Activated CD4-positive, CD25-positive, alpha-beta regulatory T cell treated with anti-CD3 and anti-CD28 coated beads, Interleukin-2, amount 50 U/mL, for 16 hours (primary cell): ENCODE measurements at regions not wholly inside any gene's neighbourhood (a gene's known extent, or its start where the extent isn't known, plus 50 kb on each side); places are given as distances from the start of the nearest gene placed in this dataset.

Experiments used
- DNase-seq: peaks from one replicate; pipeline ENCODE4 v3.0.0-alpha.2; 2020; ENCODE audit warnings: low read depth, low spot score

DNA sequence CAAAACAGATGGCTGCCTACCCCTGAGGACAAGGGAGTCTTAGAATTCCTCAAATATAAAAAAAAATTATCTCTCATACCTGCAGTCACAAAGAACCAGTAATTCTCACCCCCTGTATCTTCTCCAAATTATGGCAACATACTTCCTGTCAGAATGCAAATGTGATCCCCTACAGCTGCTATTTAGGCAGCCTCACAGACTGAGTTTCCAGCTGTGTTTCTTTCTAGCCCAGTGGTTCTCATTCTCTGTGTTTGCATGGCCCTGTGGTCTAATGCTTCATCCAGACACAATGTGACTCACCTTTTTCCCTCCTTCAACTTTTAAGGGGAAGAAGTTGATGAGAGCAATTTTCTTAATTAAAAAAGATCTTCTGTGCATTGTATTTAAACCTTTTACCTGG, 726.3 kb downstream of the TSN start:
- DNase-seq, result no peak

DNA sequence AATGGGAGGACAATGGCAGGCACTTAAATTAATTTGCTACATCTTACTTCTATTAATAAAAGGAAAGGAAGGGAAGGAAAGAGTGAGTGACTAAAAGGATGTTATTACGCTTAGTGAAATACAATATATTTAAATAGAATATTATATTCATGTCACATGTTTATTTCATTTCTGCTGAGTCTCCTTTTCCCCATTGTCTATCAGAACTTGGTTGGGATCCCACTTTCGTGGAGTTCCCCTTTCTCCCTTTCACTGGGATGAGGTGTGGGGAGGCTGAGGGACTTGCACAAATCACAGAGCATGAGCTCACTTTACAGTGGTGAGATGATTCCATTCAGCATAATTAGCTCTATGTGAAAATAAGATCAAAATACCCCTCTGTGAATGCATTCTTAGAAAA, 730.6 kb downstream of the TSN start:
- DNase-seq, result no peak

DNA sequence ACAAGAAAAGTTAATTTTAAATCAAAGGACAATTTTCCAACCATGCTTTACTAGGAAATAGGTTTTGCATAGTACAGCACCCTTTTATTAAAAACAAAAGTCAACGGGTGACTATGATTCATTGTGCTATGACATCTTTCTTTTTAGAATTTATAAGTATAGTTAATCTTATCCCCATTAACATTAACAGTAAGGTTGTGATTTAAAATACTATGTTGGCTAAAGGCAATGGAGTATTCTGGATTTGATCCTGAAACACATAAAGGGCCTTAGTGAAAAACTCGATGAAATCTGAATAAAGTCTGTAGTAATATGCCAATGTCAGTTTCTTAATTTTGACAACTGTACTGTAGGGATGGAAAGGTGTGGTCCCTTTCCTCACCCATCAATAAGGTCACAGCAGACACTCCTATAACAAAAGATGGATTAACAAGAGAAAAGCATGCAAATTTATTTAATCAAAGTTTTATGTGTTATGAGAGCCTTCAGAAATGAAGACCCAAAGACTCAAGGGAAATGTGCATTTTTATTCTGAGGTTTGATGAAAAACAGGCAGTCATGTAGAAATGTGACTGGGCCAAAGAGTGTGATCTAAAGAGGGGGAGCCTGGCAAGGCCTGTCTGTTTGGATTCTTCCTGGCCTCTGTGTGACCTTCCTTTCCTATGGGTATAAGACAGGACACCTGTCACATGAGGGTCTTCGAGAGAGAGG, 731.4 kb downstream of the TSN start:
- DNase-seq, result no peak

DNA sequence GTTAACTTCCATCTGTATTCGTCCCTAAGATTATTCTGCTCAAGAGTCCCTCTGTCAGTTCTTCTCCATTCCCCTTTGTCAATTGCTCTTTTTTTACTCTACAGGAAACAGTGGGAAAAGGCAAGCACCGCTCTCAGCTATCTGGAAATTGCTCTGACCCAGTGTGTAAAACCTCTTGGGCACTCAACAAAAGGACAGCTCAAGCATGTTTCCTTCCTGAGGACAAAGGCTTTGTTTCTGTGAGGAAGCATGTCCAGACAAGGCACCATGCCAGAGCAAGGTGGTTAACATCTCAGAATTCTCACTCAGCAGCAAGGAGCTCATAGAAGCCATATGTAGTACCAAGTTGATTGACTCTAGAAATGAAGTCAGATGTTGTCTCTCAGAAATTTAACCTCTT, 735.6 kb downstream of the TSN start:
- DNase-seq, result no peak

DNA sequence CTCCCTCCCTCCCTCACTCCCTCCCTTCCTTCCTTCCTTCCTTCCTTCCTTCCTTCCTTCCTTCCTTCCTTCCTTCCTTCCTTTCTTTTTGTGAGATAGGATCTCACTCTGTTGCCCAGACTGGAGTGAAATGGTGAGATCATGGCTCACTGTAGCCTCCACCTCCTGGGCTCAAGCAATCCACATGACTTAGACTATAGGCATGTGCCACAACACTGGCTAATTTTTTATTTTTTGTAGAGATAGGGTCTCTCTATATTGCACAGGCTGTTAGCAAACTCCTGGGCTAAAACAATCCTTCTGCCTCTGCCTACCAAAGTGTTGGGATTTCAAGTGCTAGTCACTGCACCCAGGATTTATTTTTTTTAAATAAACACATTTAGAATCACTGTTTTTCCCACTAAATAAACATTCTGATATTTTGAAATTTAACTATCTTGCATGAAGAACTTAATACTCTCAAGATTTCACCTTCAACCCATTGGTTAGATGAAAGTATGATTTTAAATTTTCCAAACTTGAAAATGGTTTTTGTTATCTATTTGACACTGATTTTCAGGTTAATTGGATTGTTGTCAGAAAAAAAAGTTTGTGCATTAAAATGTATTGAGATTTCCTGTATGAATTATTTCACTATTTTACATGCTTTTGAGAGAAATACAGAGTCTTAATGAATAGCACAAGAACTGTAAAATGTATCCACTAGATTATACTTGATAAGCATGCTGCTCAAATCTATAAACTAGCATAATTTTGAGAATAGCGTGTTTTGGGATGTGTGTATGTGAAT, 745.1 kb downstream of the TSN start:
- no peak for DNase-seq

DNA sequence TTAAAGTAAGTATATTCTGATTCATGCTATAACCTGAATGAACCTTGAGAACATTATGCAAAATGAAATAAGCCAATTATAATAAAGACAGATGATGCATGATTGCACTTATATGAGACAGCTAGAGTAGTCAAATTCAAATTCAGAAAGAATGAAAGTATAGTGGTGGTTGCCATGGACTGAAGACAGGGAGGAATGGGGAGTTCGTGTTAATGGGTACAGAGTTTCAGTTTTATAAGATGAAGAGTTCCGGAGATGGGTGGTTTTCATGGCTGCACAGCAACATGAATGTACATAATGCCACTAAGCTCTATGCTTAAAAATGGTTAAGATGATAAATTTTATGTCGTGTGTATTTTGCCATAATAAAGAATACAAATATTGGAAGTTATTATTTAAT, 751.2 kb downstream of the TSN start:
- no peak for DNase-seq

DNA sequence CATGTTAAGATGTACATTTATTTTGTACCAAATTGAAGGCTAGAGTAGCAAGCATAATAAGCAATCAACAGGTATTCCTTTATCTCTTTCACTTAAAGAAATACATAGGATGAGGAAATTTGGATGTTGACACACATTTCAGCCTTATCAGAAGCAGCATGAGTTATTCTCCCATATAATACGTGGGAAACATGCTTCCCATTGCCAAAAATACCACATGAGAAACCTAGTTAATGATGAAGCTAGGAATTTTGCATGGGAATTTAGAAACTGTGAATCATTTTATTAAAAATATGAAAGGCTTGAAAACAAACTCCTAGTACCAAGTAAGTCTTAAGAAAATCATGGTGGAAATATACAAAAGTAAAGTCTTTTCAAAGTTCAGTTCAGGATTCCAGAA, 751.8 kb downstream of the TSN start:
- no peak for DNase-seq

DNA sequence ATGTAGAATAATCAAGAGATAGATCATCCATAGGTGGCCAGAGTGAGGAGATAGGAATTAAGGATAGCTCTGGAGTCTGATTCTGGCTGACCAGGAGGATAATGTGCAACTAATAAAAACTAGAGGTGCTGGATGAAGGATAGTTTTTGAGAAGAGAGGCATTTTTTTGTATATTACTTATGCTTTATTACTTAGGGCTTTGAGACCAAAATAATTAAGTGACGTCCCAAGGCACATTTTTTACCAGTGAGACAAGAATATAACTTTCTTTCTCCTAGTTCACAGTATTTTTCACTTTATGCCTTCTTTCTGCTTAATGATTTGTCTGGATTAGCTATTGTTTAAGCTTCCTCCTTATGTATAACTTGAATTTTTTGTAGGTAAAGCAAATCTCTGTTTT, 756.6 kb downstream of the TSN start:
- DNase-seq, result no peak

DNA sequence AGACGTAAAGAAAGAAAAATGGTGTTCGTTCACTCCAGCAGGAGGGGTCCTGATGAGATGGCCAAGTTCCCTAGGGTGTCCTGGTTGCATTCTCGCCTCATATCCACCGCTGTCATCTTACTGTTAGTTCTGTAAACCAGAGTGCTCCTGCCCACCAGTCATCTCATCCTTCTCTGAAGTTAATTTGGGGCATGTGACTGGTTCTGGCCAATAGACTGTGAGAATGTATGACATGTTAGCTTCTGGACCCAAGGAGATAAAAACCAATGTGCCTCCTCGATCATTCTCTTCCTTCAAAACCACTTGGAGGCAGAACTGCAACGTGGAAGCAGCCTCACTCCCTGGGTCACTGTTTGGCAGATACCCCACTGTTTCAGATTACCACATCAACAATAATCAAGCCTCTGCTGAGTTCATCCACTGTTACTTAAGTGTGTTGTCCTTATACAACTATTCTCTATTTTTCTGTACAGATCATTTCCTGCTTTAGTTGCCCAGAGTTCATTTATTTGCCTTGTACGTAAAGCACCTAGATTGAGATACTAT, 759.1 kb downstream of the TSN start:
- DNase-seq, result no peak

DNA sequence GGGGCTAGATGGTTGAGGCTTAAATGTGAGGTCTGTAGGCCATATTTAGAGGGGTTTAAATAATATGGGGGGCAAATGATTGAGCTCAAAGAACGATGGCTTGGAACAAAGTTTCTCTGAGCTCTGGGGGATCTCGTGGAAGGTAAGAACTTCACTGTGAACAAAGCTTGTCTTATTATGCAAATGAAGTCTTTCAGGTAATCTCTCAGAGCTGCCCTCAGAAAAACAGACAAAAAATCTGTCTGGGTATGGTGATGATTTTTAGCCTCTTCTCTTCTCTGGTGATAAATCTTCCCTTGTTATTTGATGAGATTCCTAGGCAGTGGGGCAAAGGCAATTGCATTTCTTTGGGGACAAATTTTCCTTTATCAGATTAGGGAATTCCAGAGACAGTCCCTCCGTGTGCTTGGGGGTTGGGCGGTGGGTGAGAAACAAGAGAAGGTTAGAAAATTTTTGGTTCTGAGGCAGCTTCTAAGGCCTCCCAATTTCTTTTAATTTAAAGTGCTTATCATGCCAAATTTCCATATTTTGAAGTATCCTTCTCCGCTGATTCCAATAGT, 760.4 kb downstream of the TSN start:
- no peak for DNase-seq

DNA sequence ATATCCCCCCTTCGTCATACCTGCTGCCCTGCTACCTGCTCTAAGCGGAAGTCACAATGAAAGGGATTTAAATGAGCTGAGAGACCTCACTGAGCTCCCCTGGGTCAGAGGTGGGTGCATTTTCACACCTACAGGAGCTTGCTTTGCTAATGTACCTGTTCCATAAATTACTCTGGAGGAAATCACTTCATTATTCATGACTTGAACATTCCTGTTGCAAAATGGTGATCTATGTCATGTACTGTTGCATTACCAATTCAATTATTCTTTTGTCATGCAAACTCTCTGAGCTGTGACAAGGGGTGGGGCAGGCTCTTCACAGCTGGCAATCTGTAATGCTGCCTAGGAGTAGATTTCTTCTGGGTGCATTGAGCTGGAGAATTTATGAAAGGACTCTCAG, 761.3 kb downstream of the TSN start:
- no peak for DNase-seq

DNA sequence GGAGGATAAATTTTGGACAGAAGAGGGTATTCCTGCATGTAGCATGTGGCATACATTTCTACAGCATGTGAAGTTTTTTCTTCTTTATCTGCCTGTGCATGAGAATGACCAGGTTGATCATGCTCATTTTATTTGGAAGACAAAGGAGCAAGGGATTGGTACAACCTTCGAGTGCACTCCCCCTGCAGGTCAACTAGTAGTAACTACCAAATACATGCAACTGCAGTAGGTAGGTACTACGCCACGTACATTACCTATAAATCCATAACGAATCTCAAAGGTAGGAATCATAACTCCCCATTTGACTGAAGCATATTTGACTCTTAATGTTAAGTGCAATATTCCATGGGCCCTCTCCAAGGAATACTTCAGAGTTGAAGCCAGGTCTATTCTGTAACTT, 763.9 kb downstream of the TSN start:
- no peak for DNase-seq

DNA sequence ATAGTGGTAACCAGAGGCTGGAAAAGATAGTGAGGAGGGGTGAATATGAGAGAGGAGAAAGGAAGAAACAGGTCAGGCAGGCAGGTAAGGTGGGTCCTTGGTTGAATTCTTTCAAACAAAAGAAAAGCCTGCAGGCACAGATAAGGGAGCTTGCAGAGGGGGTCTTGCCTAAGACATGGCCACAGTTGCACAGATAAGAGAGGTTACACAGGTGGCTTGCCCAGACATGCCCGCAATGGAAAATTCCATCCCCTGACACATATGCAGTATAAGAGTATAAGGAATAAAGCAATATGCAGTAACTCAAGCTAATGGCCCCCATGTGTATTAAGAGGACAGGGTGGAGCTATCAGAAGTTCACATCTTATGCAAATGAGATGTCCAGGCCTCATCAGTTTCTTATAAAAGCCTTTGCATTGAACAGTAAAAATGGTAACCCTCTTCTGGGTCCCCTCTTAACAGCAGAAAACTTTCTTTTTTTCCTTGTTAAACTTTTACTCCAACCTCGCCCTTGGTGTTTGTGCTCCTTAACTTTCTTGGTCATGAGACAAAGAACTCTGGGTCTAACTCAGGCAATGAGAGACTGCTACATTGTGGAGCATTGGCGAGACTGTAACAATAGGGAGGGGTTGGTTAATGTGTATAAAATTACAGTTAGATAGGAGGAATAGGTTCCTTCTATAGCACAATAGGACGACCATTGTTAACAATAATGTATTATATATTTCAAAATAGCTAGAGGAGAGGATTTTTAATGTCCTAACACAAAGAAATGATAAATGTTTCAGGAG, 764.6 kb downstream of the TSN start:
- DNase-seq, result no peak

DNA sequence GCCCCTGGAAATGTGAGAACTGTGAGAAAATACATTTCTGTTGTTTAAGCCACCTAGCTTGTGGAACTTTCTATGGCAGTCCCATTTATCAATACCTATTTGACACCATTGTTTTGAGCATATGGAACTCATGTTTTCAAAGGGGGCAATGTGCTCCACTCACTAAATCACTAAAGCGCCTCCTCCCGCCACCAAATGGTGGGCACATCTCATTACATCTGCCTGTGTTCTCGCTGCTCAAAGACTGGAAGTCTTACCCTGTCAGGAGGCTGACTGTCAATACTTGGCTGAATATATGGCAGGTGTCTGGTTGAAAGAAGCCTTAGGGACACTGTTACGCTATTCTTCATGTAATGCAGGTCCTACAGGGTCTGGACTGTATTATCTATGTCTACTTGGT, 767.7 kb downstream of the TSN start:
- DNase-seq, result no peak

DNA sequence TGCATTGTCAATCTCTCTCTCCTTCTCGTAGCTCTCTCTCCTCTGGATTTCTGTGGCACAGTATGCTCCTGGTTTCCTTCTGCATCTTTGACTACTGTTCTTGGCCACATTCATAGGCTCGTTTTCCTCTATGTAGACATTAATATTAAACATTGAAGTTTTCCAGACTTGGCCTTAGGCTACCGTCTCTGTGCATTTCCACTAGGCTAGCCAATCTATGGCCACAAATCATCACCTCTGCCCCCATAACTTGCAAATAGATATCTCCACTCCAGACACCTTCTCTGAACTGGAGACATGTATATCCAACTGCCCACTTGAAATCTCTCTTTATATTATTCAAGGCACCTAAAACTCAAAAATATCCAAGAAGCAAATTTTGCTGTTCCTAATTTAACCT, 768.5 kb downstream of the TSN start:
- DNase-seq, result no peak

DNA sequence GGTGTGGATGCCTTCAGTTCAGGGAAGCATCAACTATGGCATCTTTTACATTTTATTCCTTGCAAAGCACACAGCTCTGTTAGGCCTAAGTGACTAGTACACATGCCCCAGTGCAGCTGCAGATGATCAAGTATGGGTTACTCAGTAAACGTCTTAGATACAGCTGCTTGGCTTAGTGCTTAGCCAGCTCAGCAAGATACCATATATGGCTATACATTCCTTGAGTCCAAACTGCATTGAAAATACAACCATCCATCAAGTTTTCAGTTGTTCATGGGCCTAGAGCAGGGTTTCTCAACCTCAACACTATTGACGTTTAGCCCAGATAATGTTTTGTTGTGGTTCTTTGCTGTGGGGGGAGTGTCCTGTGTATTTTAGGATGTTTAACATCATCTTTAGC, 769.9 kb downstream of the TSN start:
- no peak for DNase-seq

DNA sequence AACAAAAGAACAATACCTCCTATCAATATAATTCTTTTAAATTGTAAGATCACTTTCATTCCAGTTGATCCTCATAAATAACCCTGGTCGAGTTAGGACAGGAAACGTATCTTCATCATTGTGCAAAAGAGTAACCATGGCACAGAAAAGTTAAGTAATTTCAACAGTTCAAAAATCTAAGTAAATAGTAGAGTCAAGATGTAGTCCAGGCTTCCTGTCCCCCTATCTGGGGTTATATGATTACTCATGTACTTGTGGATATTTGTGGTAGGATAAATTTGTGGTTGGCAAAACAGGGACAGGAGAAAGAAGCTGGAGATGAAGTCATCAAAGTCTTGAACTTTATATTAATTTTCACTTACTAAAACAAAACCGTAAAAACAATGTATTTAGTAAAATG, 772.6 kb downstream of the TSN start:
- no peak for DNase-seq

DNA sequence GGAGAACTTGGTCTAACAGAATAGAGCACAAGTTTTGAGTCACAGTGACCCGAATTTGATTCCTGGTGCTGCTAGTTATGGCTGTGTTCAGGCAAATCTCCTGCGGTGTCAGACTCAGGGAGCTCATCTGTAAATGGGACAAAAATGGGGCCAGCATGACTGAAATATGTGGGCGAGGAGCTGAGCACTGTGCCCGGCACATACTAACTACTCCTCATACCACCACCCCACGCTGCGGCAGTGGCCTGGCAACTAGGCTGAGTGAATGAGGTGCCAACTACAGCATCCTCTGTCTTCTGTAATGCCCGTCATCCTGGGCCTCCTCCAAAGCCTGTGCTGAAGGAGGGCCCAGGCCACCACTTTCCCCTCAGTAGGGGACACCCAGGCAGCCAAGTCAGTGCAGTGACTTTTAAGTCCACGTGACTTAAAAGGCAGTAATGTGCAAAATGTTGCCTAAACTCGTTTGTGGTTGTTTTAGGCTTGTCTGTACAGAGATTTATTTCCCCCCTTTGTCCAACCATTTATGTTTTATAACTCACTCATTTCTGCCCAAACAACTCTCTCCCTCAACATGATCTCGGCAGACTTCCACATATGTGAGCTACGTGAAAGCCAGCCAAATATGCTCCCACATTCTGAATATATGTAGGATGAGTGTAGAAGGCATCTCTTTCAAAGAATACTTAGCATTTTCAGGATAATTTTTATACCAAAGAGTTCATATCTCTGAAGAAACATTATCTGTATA, 773.7 kb downstream of the TSN start:
- DNase-seq, result no peak

DNA sequence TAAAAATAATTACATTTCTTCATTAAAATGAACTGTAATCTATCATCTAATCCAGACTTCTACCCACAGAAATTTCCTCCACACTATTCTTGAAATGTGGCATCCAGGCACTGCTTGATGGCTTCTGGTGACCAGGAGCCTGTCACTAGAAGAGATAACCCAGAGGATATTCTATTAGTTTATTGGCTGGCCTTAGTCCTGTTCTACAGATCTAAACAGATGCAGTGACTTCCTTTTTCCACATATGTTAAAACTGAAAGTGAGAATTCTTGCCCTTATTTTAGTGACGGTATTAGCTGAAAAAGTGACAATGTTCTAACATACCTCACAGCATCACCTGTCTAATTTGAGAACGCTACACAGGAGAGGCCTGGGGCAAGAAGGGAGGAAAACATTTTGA, 775.4 kb downstream of the TSN start:
- DNase-seq, result no peak

DNA sequence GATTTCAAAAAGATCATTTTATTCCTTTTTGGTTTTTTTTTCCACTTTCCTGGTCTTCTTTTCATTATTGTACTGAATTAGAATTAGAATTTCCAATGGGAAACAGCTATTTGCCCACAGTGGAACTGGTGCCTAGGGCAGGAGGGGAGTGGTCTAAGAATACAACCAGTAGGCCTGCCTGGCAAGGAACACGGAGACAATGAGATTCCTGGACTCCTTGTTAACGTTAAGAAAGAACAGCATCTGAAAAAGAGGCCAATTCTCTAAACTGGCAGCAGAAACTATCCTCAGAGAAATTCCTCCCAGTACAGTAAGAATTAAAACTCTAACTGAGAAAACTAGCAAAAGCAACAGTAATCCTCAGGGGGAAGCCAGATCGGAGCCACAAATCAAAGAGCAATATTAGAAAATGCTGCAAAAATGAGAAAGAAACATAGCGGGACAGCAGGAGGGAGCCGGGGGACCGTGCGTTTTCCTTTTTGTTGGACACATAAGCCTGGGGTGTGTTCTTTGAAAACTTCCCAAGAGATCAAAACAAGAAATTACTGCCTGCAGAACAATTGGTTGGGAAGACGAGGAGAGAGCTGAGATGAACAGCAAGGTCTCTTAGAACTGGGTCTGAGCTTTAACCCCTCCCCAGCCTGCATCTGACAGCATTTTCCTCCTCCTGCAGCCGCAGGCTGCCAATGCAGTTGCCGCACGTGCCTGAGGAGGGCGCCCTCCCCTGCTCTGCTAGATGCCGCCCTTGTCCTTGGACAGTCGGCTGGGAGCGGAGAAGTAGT, 776.0 kb downstream of the TSN start:
- no peak for DNase-seq

DNA sequence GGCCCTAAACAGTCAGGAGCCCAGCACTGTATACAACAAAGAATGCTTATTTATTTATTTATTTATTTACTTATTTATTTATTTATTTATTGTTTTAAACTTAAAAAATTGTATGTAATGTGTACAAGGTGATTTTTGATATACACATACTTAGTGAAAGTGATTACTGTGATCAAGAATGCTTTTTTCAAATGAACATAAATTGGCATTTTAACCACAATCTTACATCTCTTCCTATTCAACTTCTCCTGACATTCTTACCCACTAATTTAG, 776.6 kb downstream of the TSN start:
- DNase-seq, result no peak
